ENCODE measurements at regions not wholly inside any gene's neighbourhood (a gene's known extent, or its start where the extent isn't known, plus 50 kb on each side); places are given as distances from the start of the nearest gene placed in this dataset.

- no peaks in the 10 kb centered on the region for H3K4me1 ChIP-seq (ENCODE audit: control insufficient read depth in 2 of 3, insufficient read depth in 2 of 3, low read depth in 1 of 3, low read length in 3 of 3)
- TF ChIP-seq CTCF (IDR thresholded peaks at IDR 0.05; ENCODE audit: borderline replicate concordance, extremely low read depth, insufficient read depth): no peak
- no peaks in the 10 kb centered on the region for H3K27me3 ChIP-seq (ENCODE audit: control insufficient read depth, insufficient read depth, low read length)
- H3K4me3 ChIP-seq (ENCODE audit: low read length in 3 of 3): no peak overlapping the region
- H3K36me3 ChIP-seq (ENCODE audit: control insufficient read depth in 2 of 3, insufficient read depth in 3 of 3, low read length in 3 of 3): no peaks in the 10 kb centered on the region
- H3K9me3 ChIP-seq (ENCODE audit: control insufficient read depth in 2 of 3, insufficient read depth in 1 of 3, low read length in 3 of 3): peaks cover 0 to 12% (median 3%) of the 10 kb centered on the region in 3 donors
- DNase-seq (no peak), FAIRE-seq (no peak)
- intact Hi-C loops (cut with DNase I): no loop called here
- no peak overlapping the region for H3K9ac ChIP-seq (ENCODE audit: low read length in 3 of 3)
- H3K27ac ChIP-seq (ENCODE audit: low read depth in 2 of 2, low read length in 2 of 2): no peak overlapping the region
Observed at GRCh38 chr22:22979121-22979724, 91.1 kb upstream of the GNAZ start.

GRCh38 chr22:22979954-22980353 is 90.4 kb upstream of the GNAZ start:
- peaks cover 0 to 12% (median 3%) of the 10 kb centered on the region in 3 donors for H3K9me3 ChIP-seq (ENCODE audit: control insufficient read depth in 2 of 3, insufficient read depth in 1 of 3, low read length in 3 of 3)
- no peak overlapping the region for H3K27ac ChIP-seq (ENCODE audit: low read depth in 2 of 2, low read length in 2 of 2)
- intact Hi-C loops (cut with DNase I): no loop called here
- H3K4me3 ChIP-seq (ENCODE audit: low read length in 3 of 3): no peak overlapping the region
- no peaks in the 10 kb centered on the region for H3K4me1 ChIP-seq (ENCODE audit: control insufficient read depth in 2 of 3, insufficient read depth in 2 of 3, low read depth in 1 of 3, low read length in 3 of 3)
- FAIRE-seq: no peak
- no peak for DNase-seq
- H3K27me3 ChIP-seq (ENCODE audit: control insufficient read depth, insufficient read depth, low read length): no peaks in the 10 kb centered on the region
- H3K9ac ChIP-seq (ENCODE audit: low read length in 3 of 3): no peak overlapping the region
- no peaks in the 10 kb centered on the region for H3K36me3 ChIP-seq (ENCODE audit: control insufficient read depth in 2 of 3, insufficient read depth in 3 of 3, low read length in 3 of 3)
- TF ChIP-seq CTCF (IDR thresholded peaks at IDR 0.05; ENCODE audit: borderline replicate concordance, extremely low read depth, insufficient read depth): no peak

GRCh38 chr22:22981670-22982571 is 88.4 kb upstream of the GNAZ start:
- TF ChIP-seq CTCF (IDR thresholded peaks at IDR 0.05; ENCODE audit: borderline replicate concordance, extremely low read depth, insufficient read depth): no peak
- no peaks in the 10 kb centered on the region for H3K36me3 ChIP-seq (ENCODE audit: control insufficient read depth in 2 of 3, insufficient read depth in 3 of 3, low read length in 3 of 3)
- peaks cover 0 to 12% (median 3%) of the 10 kb centered on the region in 3 donors for H3K9me3 ChIP-seq (ENCODE audit: control insufficient read depth in 2 of 3, insufficient read depth in 1 of 3, low read length in 3 of 3)
- no peak for FAIRE-seq
- no peaks in the 10 kb centered on the region for H3K4me1 ChIP-seq (ENCODE audit: control insufficient read depth in 2 of 3, insufficient read depth in 2 of 3, low read depth in 1 of 3, low read length in 3 of 3)
- no peak overlapping the region for H3K4me3 ChIP-seq (ENCODE audit: low read length in 3 of 3)
- no peak overlapping the region for H3K27ac ChIP-seq (ENCODE audit: low read depth in 2 of 2, low read length in 2 of 2)
- no peak for DNase-seq
- intact Hi-C loops (cut with DNase I): no loop called here
- H3K9ac ChIP-seq (ENCODE audit: low read length in 3 of 3): no peak overlapping the region
- H3K27me3 ChIP-seq (ENCODE audit: control insufficient read depth, insufficient read depth, low read length): no peaks in the 10 kb centered on the region

All from kidney (tissue), 13 donors.